ENCODE measurements at regions not wholly inside any gene's neighbourhood (a gene's known extent, or its start where the extent isn't known, plus 50 kb on each side); places are given as distances from the start of the nearest gene placed in this dataset.

- TF ChIP-seq, protein P1, sequence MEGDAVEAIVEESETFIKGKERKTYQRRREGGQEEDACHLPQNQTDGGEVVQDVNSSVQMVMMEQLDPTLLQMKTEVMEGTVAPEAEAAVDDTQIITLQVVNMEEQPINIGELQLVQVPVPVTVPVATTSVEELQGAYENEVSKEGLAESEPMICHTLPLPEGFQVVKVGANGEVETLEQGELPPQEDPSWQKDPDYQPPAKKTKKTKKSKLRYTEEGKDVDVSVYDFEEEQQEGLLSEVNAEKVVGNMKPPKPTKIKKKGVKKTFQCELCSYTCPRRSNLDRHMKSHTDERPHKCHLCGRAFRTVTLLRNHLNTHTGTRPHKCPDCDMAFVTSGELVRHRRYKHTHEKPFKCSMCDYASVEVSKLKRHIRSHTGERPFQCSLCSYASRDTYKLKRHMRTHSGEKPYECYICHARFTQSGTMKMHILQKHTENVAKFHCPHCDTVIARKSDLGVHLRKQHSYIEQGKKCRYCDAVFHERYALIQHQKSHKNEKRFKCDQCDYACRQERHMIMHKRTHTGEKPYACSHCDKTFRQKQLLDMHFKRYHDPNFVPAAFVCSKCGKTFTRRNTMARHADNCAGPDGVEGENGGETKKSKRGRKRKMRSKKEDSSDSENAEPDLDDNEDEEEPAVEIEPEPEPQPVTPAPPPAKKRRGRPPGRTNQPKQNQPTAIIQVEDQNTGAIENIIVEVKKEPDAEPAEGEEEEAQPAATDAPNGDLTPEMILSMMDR (IDR thresholded peaks at IDR 0.05) = no peak
- no peak for TF ChIP-seq POLR2A (IDR thresholded peaks at IDR 0.05)
These were observed 676.3 kb downstream of the IRS1 start for GRCh38 chr2:226123300-226123699.

Data from testis (tissue), 2 donors.